ENCODE measurements at regions not wholly inside any gene's neighbourhood (a gene's known extent, or its start where the extent isn't known, plus 50 kb on each side); places are given as distances from the start of the nearest gene placed in this dataset.

DNA sequence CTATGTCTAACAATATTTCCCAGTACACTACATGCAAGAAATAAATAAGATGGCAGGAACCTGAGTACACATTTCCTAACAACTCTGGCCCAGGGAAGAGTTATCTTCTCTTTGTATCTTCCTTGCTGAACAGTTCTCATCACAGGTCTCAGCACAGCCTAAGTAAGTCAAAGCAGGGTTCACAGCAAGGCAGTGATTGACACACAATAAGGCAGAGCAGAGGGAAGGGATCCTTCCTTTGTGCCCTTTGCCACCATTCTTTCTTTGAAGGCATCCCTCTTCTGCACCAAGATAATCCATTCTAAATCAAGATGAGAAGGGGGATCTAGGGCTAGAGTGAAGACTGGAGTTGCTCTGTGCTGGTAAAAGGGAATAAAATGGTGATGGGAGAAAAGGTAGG lies 73.4 kb upstream of the TRPC4 start:
- no peak overlapping the region for H2AFZ ChIP-seq
- no peaks in the 10 kb centered on the region for H3K36me3 ChIP-seq (replicated peaks; ENCODE audit: insufficient read depth, low read depth)
- no peak overlapping the region for H3K4me2 ChIP-seq
- no peaks in the 10 kb centered on the region for H3K9me3 ChIP-seq (ENCODE audit: low read depth)
- H3K9me2 ChIP-seq (replicated peaks; ENCODE audit: insufficient read depth): no peaks in the 10 kb centered on the region
- no peaks in the 10 kb centered on the region for H3K79me2 ChIP-seq
- no peak overlapping the region for H3K27ac ChIP-seq
- no peak for DNase-seq (ENCODE audit: low spot score)
- no peak overlapping the region for H3K4me3 ChIP-seq
- TF ChIP-seq EZH2phosphoT487 (IDR thresholded peaks at IDR 0.05; ENCODE audit: low read depth, severe bottlenecking, unreplicated experiment) (no peak), EZH2 (IDR thresholded peaks at IDR 0.05; ENCODE audit: borderline replicate concordance) (no peak)
- TF ChIP-seq, protein P1, sequence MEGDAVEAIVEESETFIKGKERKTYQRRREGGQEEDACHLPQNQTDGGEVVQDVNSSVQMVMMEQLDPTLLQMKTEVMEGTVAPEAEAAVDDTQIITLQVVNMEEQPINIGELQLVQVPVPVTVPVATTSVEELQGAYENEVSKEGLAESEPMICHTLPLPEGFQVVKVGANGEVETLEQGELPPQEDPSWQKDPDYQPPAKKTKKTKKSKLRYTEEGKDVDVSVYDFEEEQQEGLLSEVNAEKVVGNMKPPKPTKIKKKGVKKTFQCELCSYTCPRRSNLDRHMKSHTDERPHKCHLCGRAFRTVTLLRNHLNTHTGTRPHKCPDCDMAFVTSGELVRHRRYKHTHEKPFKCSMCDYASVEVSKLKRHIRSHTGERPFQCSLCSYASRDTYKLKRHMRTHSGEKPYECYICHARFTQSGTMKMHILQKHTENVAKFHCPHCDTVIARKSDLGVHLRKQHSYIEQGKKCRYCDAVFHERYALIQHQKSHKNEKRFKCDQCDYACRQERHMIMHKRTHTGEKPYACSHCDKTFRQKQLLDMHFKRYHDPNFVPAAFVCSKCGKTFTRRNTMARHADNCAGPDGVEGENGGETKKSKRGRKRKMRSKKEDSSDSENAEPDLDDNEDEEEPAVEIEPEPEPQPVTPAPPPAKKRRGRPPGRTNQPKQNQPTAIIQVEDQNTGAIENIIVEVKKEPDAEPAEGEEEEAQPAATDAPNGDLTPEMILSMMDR (IDR thresholded peaks at IDR 0.05; ENCODE audit: poor library complexity): no peak
- H3K27me3 ChIP-seq: no peaks in the 10 kb centered on the region
- H3K4me1 ChIP-seq (ENCODE audit: insufficient read depth): no peaks in the 10 kb centered on the region
- H4K20me1 ChIP-seq (ENCODE audit: insufficient read depth, poor library complexity, severe bottlenecking): no peaks in the 10 kb centered on the region

DNA sequence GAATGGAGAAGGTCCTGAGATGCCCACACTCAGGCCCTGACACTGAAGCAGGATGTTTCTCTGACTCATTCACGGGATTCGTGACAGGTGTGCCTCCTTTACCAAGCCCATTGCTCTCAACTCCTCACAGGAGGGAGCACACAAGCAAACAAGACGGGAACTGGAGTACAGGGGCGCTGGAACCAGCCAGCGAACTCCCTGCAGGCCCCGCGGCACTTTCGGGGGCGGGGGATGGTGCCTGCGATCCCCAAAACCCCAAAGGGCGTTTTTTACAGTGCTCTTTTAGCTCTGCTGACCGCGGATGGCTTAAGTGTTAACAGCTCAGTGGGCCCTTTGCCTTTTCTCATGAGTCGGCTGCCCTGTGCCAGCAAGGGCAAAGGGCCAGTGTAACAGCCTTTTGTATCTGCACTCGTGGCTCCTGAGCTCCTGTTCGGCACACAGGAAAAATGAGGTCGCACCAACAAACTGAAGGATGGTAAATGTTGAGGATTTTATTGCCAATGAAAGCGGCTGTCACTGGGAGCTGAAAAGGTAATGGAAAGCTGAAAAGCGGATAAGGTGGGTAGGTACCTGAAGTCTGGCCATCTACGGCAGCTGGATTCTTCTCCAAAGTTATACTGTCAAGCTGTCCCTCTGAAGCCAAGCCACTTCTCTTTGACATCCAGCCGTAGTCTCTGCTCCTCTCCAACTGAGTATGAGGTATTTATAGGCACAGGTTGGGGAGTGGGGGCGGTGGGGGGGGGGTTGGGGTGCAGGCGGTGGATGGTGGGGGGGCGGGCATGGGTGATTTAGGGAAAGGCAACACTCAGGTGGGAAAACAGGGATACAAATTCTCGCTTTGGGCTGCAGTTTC lies 65.0 kb upstream of the TRPC4 start:
- Histone ChIP-seq H3K4me3 (no peak overlapping the region), H2AFZ (no peak overlapping the region), H4K20me1 (ENCODE audit: insufficient read depth, poor library complexity, severe bottlenecking) (no peaks in the 10 kb centered on the region), H3K27ac (no peak overlapping the region), H3K79me2 (no peaks in the 10 kb centered on the region), H3K4me2 (no peak overlapping the region), H3K4me1 (ENCODE audit: insufficient read depth) (no peaks in the 10 kb centered on the region), H3K36me3 (replicated peaks; ENCODE audit: insufficient read depth, low read depth) (no peaks in the 10 kb centered on the region), H3K27me3 (no peaks in the 10 kb centered on the region), H3K9me3 (ENCODE audit: low read depth) (no peaks in the 10 kb centered on the region), H3K9me2 (replicated peaks; ENCODE audit: insufficient read depth) (no peaks in the 10 kb centered on the region)
- no peak for DNase-seq (ENCODE audit: low spot score)
- WGBS (ENCODE audit: low lambda C conversion rate, missing lambda C conversion rate): 92% methylated on average over 24 of the region's 25 CpGs
- TF ChIP-seq EZH2 (IDR thresholded peaks at IDR 0.05; ENCODE audit: borderline replicate concordance): no peak
- no peak for TF ChIP-seq EZH2phosphoT487 (IDR thresholded peaks at IDR 0.05; ENCODE audit: low read depth, severe bottlenecking, unreplicated experiment)
- TF ChIP-seq, protein P1 (IDR thresholded peaks at IDR 0.05; ENCODE audit: poor library complexity): no peak

DNA sequence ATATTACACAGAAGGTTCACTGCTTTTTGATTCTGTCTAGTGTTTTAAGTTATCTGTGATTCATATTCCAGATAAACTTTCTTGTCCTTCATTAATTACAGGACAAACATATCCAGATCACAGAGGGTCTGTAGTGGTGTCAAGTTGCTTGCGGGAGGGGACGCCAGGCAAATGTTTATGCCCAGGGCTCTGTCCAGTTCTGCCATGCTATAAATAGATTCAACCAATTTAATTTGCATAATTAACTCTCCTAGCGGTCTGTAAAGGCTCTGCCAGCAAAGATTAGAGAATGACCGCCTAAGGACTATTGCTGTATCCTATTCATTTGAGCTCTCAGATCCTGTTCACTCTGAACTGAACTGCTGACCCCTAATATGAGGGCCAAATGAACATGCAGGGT lies 59.7 kb upstream of the TRPC4 start:
- TF ChIP-seq, protein P1 (IDR thresholded peaks at IDR 0.05; ENCODE audit: poor library complexity): no peak
- Histone ChIP-seq H3K27me3 (no peaks in the 10 kb centered on the region), H3K9me2 (replicated peaks; ENCODE audit: insufficient read depth) (no peaks in the 10 kb centered on the region), H3K4me3 (no peak overlapping the region), H3K9me3 (ENCODE audit: low read depth) (no peaks in the 10 kb centered on the region), H3K27ac (no peak overlapping the region), H3K4me1 (ENCODE audit: insufficient read depth) (no peaks in the 10 kb centered on the region), H3K79me2 (no peaks in the 10 kb centered on the region), H3K4me2 (no peak overlapping the region), H3K36me3 (replicated peaks; ENCODE audit: insufficient read depth, low read depth) (no peaks in the 10 kb centered on the region), H2AFZ (no peak overlapping the region), H4K20me1 (ENCODE audit: insufficient read depth, poor library complexity, severe bottlenecking) (no peaks in the 10 kb centered on the region)
- 56% methylated on average over 4 of the region's 4 CpGs for WGBS (ENCODE audit: low lambda C conversion rate, missing lambda C conversion rate)
- DNase-seq (ENCODE audit: low spot score): no peak
